WERI-Rb-1 (cell line): ENCODE measurements at regions not wholly inside any gene's neighbourhood (a gene's known extent, or its start where the extent isn't known, plus 50 kb on each side); places are given as distances from the start of the nearest gene placed in this dataset.

ENCODE experiments used
- DNase-seq: peaks from one replicate; pipeline ENCODE4 v3.0.0-alpha.2; 2020
- H3K27ac ChIP-seq: fragments of 250-450 bp; sonication (Bioruptor Pico); 2 replicates; pipeline ENCODE4 v1.5.1; 2020; ENCODE audit warnings: mild to moderate bottlenecking, moderate library complexity
- H3K27me3 ChIP-seq: fragments of 250-450 bp; sonication (Bioruptor Pico); 2 replicates; pipeline ENCODE4 v1.5.1; 2021; ENCODE audit warnings: mild to moderate bottlenecking, low read depth, moderate library complexity; ENCODE audit not compliant: insufficient read depth, severe bottlenecking
- H3K36me3 ChIP-seq: fragments of 250-450 bp; sonication (Bioruptor Pico); 2 replicates; pipeline ENCODE4 v1.5.1; 2020; ENCODE audit warnings: mild to moderate bottlenecking, moderate library complexity
- H3K4me3 ChIP-seq: 2 replicates; pipeline ENCODE4 v1.5.1; 2011; ENCODE audit warnings: low read depth, mild to moderate bottlenecking, control low read depth, low read length
- H3K9me3 ChIP-seq: fragments of 250-450 bp; sonication (Bioruptor Pico); 2 replicates; pipeline ENCODE4 v1.5.1; 2021; ENCODE audit warnings: mild to moderate bottlenecking, moderate library complexity; ENCODE audit not compliant: severe bottlenecking
- CTCF ChIP-seq: IDR thresholded peaks from 2 replicates; pipeline ENCODE4 v1.5.1; 2011; ENCODE audit warnings: low read depth, mild to moderate bottlenecking, control low read depth, inconsistent platforms, low read length

- TF ChIP-seq CTCF: no peak
- no peak for DNase-seq
Measured at GRCh38 chr5:60404171-60404570, 295.8 kb downstream of the DEPDC1B start.

GRCh38 chr5:60403343-60404006, 296.5 kb downstream of the DEPDC1B start:
- no peak for TF ChIP-seq CTCF
- H3K27me3 ChIP-seq: no peaks in the 10 kb centered on the region
- DNase-seq: no peak
- no peaks in the 10 kb centered on the region for H3K9me3 ChIP-seq
- H3K27ac ChIP-seq: no peak overlapping the region
- H3K4me3 ChIP-seq: no peak overlapping the region
- H3K36me3 ChIP-seq: no peaks in the 10 kb centered on the region

More at GRCh38 chr5:60404171-60404570, 295.8 kb downstream of the DEPDC1B start:
- H3K27me3 ChIP-seq: no peaks in the 10 kb centered on the region
- no peak overlapping the region for H3K4me3 ChIP-seq
- no peaks in the 10 kb centered on the region for H3K36me3 ChIP-seq
- no peaks in the 10 kb centered on the region for H3K9me3 ChIP-seq
- H3K27ac ChIP-seq: no peak overlapping the region

GRCh38 chr5:60402161-60402785, 297.7 kb downstream of the DEPDC1B start:
- Histone ChIP-seq H3K27me3 (no peaks in the 10 kb centered on the region), H3K36me3 (no peaks in the 10 kb centered on the region), H3K4me3 (no peak overlapping the region), H3K9me3 (no peaks in the 10 kb centered on the region), H3K27ac (no peak overlapping the region)
- no peak for TF ChIP-seq CTCF
- DNase-seq: no peak

- no peak overlapping the region for H3K27ac ChIP-seq
- H3K9me3 ChIP-seq: no peaks in the 10 kb centered on the region
- H3K36me3 ChIP-seq: no peaks in the 10 kb centered on the region
- DNase-seq: no peak
- H3K4me3 ChIP-seq: no peak overlapping the region
- TF ChIP-seq CTCF: no peak
- H3K27me3 ChIP-seq: no peaks in the 10 kb centered on the region
Measured at GRCh38 chr5:60401526-60401925, 298.4 kb downstream of the DEPDC1B start.

- TF ChIP-seq CTCF: no peak
Measured at GRCh38 chr5:60399507-60399906, 300.5 kb downstream of the DEPDC1B start.

More at GRCh38 chr5:60399507-60399906, 300.5 kb downstream of the DEPDC1B start:
- no peaks in the 10 kb centered on the region for H3K36me3 ChIP-seq
- H3K9me3 ChIP-seq: no peaks in the 10 kb centered on the region
- no peak overlapping the region for H3K27ac ChIP-seq
- no peaks in the 10 kb centered on the region for H3K27me3 ChIP-seq
- no peak overlapping the region for H3K4me3 ChIP-seq
- DNase-seq: no peak
